MM.1S (cell line): ENCODE measurements at regions not wholly inside any gene's neighbourhood (a gene's known extent, or its start where the extent isn't known, plus 50 kb on each side); places are given as distances from the start of the nearest gene placed in this dataset.

ENCODE experiments used
- EZH2 ChIP-seq: fragments of 300-600 bp; sonication (generic); optimal IDR thresholded peaks from 2 replicates; pipeline ENCODE3; 2017; ENCODE audit warnings: low read depth, mild to moderate bottlenecking, antibody characterized with exemption, low read length, mixed read lengths
- EZH2phosphoT487 ChIP-seq: fragments of 300-600 bp; sonication (generic); IDR thresholded peaks from 2 replicates; pipeline ENCODE4 v1.6.1; 2018; ENCODE audit warnings: antibody characterized with exemption, low read length
- TF ChIP-seq, protein P1 (sequence below): fragments of 300-600 bp; sonication (generic); IDR thresholded peaks from 2 replicates; pipeline ENCODE4 v1.5.1; 2016; ENCODE audit warnings: antibody characterized with exemption, low read length, mixed read lengths

DNA sequence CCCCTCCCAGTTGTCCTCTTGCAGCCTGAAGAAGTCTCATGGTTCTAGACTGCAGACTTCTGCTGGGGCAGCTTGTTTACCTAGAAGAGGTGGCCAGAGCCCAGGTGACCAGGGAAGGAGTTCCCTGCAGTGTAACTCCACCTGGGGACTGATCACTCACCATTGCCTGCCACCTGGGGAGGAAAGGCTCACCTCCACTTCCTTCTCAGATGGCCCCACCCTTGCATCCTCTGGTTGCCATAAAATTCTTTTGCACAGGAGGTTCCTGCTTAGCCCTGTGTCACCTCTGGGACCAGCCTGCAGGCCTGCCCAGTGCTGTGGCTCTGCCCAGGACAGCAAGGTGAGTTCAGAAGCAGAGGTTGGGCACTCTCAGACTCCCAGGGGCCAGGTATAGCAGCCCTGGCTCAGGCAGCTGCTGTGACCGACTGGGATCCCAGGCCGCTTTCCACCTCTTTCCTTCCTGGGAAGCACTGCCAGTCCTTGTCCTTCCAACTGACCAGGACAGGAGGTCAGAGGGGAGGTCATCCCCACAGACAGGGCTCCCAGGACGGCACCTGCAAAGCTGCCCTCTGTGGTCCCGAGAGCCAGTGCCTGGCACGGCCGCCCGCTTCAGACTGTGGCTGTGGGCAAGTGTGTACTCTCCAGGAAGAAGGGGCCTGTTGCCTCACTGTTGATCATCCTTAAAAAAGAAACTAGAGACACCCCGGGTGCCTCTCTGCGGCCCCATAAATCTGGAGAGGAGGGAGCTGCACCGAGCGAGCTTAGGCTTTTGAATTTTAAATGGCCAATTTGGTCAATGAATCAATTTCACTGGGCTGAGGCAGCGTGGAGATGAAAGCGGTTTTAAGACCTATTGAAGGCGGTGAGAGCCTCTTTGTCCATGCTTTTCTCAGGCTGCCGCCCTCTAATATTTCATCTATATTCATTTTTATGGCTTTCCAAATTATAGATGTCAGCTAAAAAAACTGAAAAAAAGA is 79.5 kb upstream of the C14orf180 start:
- TF ChIP-seq, protein P1, sequence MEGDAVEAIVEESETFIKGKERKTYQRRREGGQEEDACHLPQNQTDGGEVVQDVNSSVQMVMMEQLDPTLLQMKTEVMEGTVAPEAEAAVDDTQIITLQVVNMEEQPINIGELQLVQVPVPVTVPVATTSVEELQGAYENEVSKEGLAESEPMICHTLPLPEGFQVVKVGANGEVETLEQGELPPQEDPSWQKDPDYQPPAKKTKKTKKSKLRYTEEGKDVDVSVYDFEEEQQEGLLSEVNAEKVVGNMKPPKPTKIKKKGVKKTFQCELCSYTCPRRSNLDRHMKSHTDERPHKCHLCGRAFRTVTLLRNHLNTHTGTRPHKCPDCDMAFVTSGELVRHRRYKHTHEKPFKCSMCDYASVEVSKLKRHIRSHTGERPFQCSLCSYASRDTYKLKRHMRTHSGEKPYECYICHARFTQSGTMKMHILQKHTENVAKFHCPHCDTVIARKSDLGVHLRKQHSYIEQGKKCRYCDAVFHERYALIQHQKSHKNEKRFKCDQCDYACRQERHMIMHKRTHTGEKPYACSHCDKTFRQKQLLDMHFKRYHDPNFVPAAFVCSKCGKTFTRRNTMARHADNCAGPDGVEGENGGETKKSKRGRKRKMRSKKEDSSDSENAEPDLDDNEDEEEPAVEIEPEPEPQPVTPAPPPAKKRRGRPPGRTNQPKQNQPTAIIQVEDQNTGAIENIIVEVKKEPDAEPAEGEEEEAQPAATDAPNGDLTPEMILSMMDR: no peak
- no peak for TF ChIP-seq EZH2
- TF ChIP-seq EZH2phosphoT487: no peak
